ENCODE measurements at regions not wholly inside any gene's neighbourhood (a gene's known extent, or its start where the extent isn't known, plus 50 kb on each side); places are given as distances from the start of the nearest gene placed in this dataset.
"Not testable (repeated sequence)": the region's sequence is repeated elsewhere in the genome, so short reads cannot be mapped to it uniquely, and the experiment has no call there.

DNA sequence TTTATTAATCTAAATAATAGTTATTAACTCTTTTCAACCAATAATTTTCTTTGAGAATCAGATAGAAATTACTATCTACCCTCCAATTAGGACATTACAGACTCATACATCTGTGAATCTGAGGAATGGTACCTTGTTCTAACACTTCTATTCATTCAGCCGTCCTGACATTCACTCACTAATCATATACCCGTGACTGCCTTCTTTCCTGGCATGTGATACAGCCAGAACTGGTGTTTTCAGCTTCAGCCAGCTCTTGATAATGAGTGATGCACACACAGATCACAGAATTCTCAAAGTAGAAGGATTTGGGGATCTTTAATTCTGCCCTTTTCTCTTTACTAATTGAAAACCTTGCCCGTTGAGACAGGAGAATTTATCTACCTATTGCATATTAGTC, 499.9 kb downstream of the UTRN start:
- Histone ChIP-seq H3K27ac (no peak overlapping the region), H3K27me3 (no peaks in the 10 kb centered on the region), H3K9me3 (no peaks in the 10 kb centered on the region), H3K36me3 (peaks cover 0 to 4% of the 10 kb centered on the region in 2 donors), H3K4me3 (no peak overlapping the region), H3K4me1 (no peaks in the 10 kb centered on the region)
- intact Hi-C loops (cut with DNase I) = no loop called here
- DNase-seq (ENCODE audit: low spot score in 2 of 2) = no peak
- TF ChIP-seq, protein P1, sequence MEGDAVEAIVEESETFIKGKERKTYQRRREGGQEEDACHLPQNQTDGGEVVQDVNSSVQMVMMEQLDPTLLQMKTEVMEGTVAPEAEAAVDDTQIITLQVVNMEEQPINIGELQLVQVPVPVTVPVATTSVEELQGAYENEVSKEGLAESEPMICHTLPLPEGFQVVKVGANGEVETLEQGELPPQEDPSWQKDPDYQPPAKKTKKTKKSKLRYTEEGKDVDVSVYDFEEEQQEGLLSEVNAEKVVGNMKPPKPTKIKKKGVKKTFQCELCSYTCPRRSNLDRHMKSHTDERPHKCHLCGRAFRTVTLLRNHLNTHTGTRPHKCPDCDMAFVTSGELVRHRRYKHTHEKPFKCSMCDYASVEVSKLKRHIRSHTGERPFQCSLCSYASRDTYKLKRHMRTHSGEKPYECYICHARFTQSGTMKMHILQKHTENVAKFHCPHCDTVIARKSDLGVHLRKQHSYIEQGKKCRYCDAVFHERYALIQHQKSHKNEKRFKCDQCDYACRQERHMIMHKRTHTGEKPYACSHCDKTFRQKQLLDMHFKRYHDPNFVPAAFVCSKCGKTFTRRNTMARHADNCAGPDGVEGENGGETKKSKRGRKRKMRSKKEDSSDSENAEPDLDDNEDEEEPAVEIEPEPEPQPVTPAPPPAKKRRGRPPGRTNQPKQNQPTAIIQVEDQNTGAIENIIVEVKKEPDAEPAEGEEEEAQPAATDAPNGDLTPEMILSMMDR (IDR thresholded peaks at IDR 0.05) = no peak

DNA sequence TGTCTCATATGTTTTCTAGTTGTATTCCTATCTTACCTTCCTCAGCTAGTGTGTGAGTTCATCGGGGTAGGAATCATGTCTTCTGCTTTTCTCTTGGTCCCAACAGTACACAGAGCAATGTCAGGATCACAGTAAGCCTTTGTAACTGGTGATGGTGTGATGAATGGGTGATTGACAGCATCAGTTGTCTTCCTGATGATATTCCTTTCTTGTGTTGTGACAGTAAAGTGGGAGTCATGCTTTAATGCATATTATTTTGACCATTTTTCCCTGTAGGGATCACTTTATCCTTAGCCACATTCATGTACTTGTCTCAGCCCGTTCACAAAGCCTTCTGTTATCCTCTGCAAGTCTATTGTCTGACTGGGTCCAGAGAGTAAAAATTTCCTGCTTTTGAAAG, 501.7 kb downstream of the UTRN start:
- Histone ChIP-seq H3K4me1 (no peaks in the 10 kb centered on the region), H3K36me3 (no peaks in the 10 kb centered on the region)

DNA sequence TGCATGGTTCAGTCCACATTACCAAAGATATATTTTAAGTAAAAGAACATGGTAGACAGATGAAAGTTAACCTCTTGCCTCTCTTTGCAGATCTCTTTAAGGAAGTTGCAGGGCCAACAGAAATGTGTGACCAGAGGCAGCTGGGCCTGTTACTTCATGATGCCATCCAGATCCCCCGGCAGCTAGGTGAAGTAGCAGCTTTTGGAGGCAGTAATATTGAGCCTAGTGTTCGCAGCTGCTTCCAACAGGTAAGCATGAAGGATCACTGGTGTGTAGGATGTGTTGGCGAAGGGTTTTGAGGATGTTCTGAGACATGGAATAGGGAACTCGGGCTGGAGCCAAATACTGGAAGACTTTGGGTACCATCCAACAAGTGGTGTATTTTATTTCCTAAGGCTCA, 508.6 kb downstream of the UTRN start:
- Histone ChIP-seq H3K4me3 (no peak overlapping the region), H3K4me1 (no peaks in the 10 kb centered on the region), H3K9me3 (no peaks in the 10 kb centered on the region), H3K27me3 (no peaks in the 10 kb centered on the region), H3K36me3 (peaks cover 0 to 50% of the 10 kb centered on the region in 2 donors), H3K27ac (no peak overlapping the region)
- DNase-seq (ENCODE audit: low spot score in 2 of 2) = no peak
- TF ChIP-seq, protein P1 (IDR thresholded peaks at IDR 0.05) = no peak
- intact Hi-C loops (cut with DNase I) = no loop called here

More for the DNA sequence above, 501.7 kb downstream of the UTRN start:
- no peak for DNase-seq (ENCODE audit: low spot score in 2 of 2)
- no peaks in the 10 kb centered on the region for H3K27me3 ChIP-seq
- no peak overlapping the region for H3K4me3 ChIP-seq
- TF ChIP-seq, protein P1 (IDR thresholded peaks at IDR 0.05) = no peak
- intact Hi-C loops (cut with DNase I) = no loop called here
- no peak overlapping the region for H3K27ac ChIP-seq
- H3K9me3 ChIP-seq = no peaks in the 10 kb centered on the region

DNA sequence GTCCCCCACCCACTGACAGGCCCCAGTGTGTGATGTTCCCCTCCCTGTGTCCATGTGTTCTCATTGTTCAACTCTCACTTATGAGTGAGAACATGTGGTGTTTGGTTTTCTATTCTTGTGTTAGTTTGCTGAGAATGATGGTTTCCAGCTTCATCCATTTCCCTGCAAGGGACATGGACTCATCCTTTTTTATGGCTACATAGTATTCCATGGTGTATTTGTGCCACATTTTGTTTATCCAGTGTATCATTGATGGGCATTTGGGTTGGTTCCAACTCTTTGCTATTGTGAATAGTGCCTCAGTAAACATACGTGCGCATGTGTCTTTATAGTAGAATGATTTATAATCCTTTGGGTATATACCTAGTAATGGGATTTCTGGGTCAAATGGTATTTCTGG, 509.9 kb downstream of the UTRN start:
- H3K4me1 ChIP-seq; intact Hi-C loops (cut with DNase I); H3K4me3 ChIP-seq; DNase-seq (ENCODE audit: low spot score in 2 of 2); H3K27ac ChIP-seq; H3K27me3 ChIP-seq; H3K9me3 ChIP-seq: not testable (repeated sequence)
- peaks cover 0 to 56% of the 10 kb centered on the region in 2 donors for H3K36me3 ChIP-seq

DNA sequence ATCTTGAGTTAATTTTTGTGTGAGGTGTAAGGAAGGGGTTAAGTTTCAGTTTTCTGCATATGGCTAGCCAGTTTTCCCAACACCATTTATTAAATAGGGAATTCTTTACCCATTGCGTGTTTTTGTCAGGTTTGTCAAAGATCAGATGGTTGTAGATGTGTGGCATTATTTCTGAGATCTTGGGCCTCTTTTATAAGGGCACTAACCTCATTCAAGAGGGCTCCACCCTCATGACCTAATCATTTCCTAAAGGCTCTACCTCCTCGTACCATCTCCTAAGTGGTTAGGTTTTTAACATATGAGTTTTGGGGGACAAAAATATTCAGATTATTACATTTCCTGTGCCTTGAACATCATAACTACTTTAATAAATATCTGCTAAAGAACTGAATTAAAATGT, 510.9 kb downstream of the UTRN start:
- DNase-seq (ENCODE audit: low spot score in 2 of 2) = no peak
- Histone ChIP-seq H3K9me3 (no peaks in the 10 kb centered on the region), H3K27ac (no peak overlapping the region), H3K36me3 (peaks cover 0 to 56% of the 10 kb centered on the region in 2 donors), H3K4me3 (no peak overlapping the region), H3K27me3 (no peaks in the 10 kb centered on the region), H3K4me1 (no peaks in the 10 kb centered on the region)
- TF ChIP-seq, protein P1 (IDR thresholded peaks at IDR 0.05) = no peak
- intact Hi-C loops (cut with DNase I) = no loop called here

DNA sequence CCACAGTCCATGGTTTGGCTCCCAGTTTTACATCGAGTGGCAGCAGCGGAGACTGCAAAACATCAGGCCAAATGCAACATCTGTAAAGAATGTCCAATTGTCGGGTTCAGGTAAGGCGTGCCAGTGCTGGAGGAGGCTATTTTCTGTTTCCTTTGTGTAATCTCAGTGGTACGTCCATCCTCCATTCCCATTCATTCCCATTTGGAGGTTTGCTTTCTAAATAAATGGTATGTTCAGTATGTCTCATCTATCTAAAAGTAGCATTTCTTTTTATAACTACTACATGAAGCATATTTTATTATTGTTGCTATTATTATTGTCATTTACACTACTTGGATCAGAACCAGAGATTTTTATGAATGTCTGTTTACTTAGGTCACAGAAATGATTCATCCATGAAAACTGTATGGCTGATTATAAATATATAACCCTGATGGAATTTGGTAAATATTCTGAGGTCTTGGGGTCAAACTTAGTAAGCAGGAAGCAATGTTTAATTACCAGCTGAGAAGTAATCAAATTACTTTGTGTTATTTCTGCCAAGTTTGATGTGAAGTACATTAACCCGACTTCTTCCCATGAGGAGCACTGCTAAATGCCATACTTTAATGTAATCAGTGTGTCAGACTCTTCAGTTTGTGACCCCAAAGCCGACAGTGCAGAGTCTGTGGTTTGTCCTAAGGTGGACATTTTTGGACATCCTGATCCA, 512.9 kb downstream of the UTRN start:
- peaks cover 0 to 53% of the 10 kb centered on the region in 2 donors for H3K36me3 ChIP-seq
- H3K9me3 ChIP-seq = no peaks in the 10 kb centered on the region
- TF ChIP-seq, protein P1 (IDR thresholded peaks at IDR 0.05) = no peak
- H3K4me3 ChIP-seq = no peak overlapping the region
- no peak overlapping the region for H3K27ac ChIP-seq
- no peaks in the 10 kb centered on the region for H3K4me1 ChIP-seq
- no peak for DNase-seq (ENCODE audit: low spot score in 2 of 2)
- intact Hi-C loops (cut with DNase I) = no loop called here
- no peaks in the 10 kb centered on the region for H3K27me3 ChIP-seq

Data from ascending aorta (tissue), 2 donors.